H1 (cell line): ENCODE measurements at regions not wholly inside any gene's neighbourhood (a gene's known extent, or its start where the extent isn't known, plus 50 kb on each side); places are given as distances from the start of the nearest gene placed in this dataset.

ENCODE experiments used
- CEBPB ChIP-seq: IDR thresholded peaks from 2 replicates; pipeline ENCODE4 v1.6.1; 2012; ENCODE audit warnings: low read depth, low read length
- JUN ChIP-seq: IDR thresholded peaks from 2 replicates; pipeline ENCODE4 v1.6.1; 2011; ENCODE audit warnings: low read depth, mild to moderate bottlenecking, improper control_type of control experiment, low read length
- KDM1A ChIP-seq: fragments of 200-600, 300-600 bp; sonication (generic); IDR thresholded peaks from 2 replicates; pipeline ENCODE4 v1.7.1; 2016; ENCODE audit warnings: mild to moderate bottlenecking, low read length, borderline replicate concordance
- SAP30 ChIP-seq: fragments of 300-600 bp; sonication (generic); IDR thresholded peaks from 2 replicates; pipeline ENCODE4 v1.7.1; 2012; ENCODE audit warnings: low read length, moderate library complexity, mild to moderate bottlenecking, inconsistent platforms; ENCODE audit not compliant: insufficient read depth, insufficient replicate concordance
- SIN3A ChIP-seq, 2 experiments: IDR thresholded peaks in 1 of 2; conservative IDR thresholded peaks in 1 of 2; 2 replicates each; pipeline ENCODE4 v1.6.1; 2011 to 2012; ENCODE audit warnings: low read length in 2 of 2, improper control_type of control experiment in 1 of 2, low read depth in 1 of 2, mild to moderate bottlenecking in 1 of 2
- SIX5 ChIP-seq: IDR thresholded peaks from 2 replicates; pipeline ENCODE4 v1.6.1; 2011; ENCODE audit warnings: mild to moderate bottlenecking, low read depth, low read length
- SUZ12 ChIP-seq: fragments of 200-600 bp; sonication (generic); IDR thresholded peaks from 2 replicates; pipeline ENCODE4 v1.6.1; 2012; ENCODE audit warnings: mild to moderate bottlenecking, inconsistent platforms, low read length, moderate library complexity, mixed read lengths

- TF ChIP-seq KDM1A (no peak), SIX5 (no peak), SUZ12 (no peak), CEBPB (no peak), JUN (no peak), SIN3A (conservative IDR thresholded peaks at IDR 0.05 in 1 of 2, IDR thresholded peaks at IDR 0.05 in 1 of 2; ENCODE audit: low read depth in 1 of 2, low read length in 2 of 2) (no peak), SAP30 (no peak)
These were observed 179.4 kb downstream of the KLF12 start (continued) for GRCh38 chr13:73954808-73955207.
